Cardiac muscle cell (in vitro differentiated cells and primary cell): ENCODE measurements at regions not wholly inside any gene's neighbourhood (a gene's known extent, or its start where the extent isn't known, plus 50 kb on each side); places are given as distances from the start of the nearest gene placed in this dataset.

Experiments
- DNase-seq, 2 donors: peaks; one replicate each; pipeline versions ENCODE4 v3.0.0 to v3.0.0-alpha.2; 2010 to 2017; ENCODE audit warnings: low read depth in 1 of 2, low spot score in 1 of 2
- H3K27ac ChIP-seq: fragments of 200-600 bp; sonication (generic); 2 replicates; pipeline ENCODE4 v1.5.1; 2016
- H3K27me3 ChIP-seq: fragments of 200-600 bp; sonication (generic); 2 replicates; pipeline ENCODE4 v1.6.0; 2016; ENCODE audit warnings: control low read depth
- H3K36me3 ChIP-seq: fragments of 200-600 bp; sonication (generic); 2 replicates; pipeline ENCODE4 v1.5.1; 2016; ENCODE audit warnings: control low read depth
- H3K4me1 ChIP-seq: fragments of 200-600 bp; sonication (generic); 2 replicates; pipeline ENCODE4 v1.8.1; 2017; ENCODE audit warnings: low read depth, mild to moderate bottlenecking, mixed run types
- H3K4me3 ChIP-seq: fragments of 200-600 bp; sonication (generic); 2 replicates; pipeline ENCODE4 v1.5.1; 2016; ENCODE audit warnings: mild to moderate bottlenecking
- H3K9me3 ChIP-seq: fragments of 200-600 bp; sonication (generic); 2 replicates; pipeline ENCODE4 v1.5.1; 2017; ENCODE audit warnings: low read depth, mild to moderate bottlenecking, control low read depth
- TF ChIP-seq, protein P1 (sequence below): IDR thresholded peaks from 2 replicates; pipeline ENCODE4 v1.5.1; 2012; ENCODE audit warnings: low read depth, mild to moderate bottlenecking, low read length

DNA sequence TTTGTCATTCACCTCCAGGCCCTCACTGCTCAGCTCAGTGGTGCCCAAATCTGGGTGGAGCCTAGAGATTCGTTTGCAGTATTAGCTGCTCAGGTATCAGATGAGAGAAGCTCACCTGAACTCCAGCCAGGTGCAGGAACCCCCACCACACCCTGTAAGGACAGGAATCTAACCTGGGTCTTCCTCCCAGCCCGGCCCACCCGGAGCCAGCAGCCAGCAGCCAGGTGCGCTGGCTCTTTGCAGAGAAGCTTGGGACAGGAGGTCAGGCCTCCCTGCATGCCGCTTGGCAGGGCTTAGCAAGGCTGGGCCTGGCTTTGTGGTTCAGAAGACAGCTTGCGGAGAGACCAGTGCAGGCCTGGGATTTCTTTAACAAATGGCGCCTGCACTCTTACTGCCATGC, 125.6 kb upstream of the MYL2 start:
- no peak overlapping the region for H3K27ac ChIP-seq
- no peak for DNase-seq

GRCh38 chr12:111041091-111041490, 120.7 kb upstream of the MYL2 start:
- TF ChIP-seq, protein P1, sequence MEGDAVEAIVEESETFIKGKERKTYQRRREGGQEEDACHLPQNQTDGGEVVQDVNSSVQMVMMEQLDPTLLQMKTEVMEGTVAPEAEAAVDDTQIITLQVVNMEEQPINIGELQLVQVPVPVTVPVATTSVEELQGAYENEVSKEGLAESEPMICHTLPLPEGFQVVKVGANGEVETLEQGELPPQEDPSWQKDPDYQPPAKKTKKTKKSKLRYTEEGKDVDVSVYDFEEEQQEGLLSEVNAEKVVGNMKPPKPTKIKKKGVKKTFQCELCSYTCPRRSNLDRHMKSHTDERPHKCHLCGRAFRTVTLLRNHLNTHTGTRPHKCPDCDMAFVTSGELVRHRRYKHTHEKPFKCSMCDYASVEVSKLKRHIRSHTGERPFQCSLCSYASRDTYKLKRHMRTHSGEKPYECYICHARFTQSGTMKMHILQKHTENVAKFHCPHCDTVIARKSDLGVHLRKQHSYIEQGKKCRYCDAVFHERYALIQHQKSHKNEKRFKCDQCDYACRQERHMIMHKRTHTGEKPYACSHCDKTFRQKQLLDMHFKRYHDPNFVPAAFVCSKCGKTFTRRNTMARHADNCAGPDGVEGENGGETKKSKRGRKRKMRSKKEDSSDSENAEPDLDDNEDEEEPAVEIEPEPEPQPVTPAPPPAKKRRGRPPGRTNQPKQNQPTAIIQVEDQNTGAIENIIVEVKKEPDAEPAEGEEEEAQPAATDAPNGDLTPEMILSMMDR, result no peak
- Histone ChIP-seq H3K36me3 (no peaks in the 10 kb centered on the region), H3K4me1 (peaks cover 3% of the 10 kb centered on the region), H3K9me3 (no peaks in the 10 kb centered on the region), H3K4me3 (no peak overlapping the region), H3K27ac (no peak overlapping the region), H3K27me3 (peaks cover 30% of the 10 kb centered on the region)
- DNase-seq, result no peak

More for the DNA sequence above, 125.6 kb upstream of the MYL2 start:
- no peaks in the 10 kb centered on the region for H3K36me3 ChIP-seq
- no peaks in the 10 kb centered on the region for H3K4me1 ChIP-seq
- H3K4me3 ChIP-seq, result no peak overlapping the region
- no peaks in the 10 kb centered on the region for H3K27me3 ChIP-seq
- TF ChIP-seq, protein P1, result no peak
- H3K9me3 ChIP-seq, result no peaks in the 10 kb centered on the region

- H3K27ac ChIP-seq, result no peak overlapping the region
- H3K9me3 ChIP-seq, result no peaks in the 10 kb centered on the region
- H3K36me3 ChIP-seq, result no peaks in the 10 kb centered on the region
- H3K4me3 ChIP-seq, result no peak overlapping the region
- TF ChIP-seq, protein P1, result no peak
- H3K27me3 ChIP-seq, result peaks cover 34% of the 10 kb centered on the region
- H3K4me1 ChIP-seq, result peaks cover 3% of the 10 kb centered on the region
- no peak for DNase-seq
Measured at GRCh38 chr12:111040690-111041089, 120.3 kb upstream of the MYL2 start.

DNA sequence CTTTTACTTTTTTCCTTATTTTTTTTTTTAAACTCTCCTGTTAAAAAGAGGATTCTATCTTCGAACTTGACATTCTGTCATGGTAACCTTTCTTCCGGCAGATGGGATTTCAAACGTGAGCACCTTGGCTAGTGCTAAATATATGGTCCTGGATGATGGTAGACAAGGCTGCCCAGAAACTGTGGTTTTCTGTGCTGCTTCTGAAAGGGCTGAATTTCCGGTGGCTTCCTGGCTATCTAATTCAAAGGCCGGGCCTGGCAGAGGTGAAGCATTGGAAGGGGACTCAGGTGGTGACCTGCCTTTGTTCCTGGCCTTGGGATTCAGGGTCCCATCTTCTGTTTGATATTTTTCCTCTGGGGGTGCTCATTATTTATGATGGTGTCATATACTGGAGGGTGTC, 118.6 kb upstream of the MYL2 start:
- H3K27me3 ChIP-seq, result peaks cover 47% of the 10 kb centered on the region
- no peak overlapping the region for H3K27ac ChIP-seq
- H3K4me1 ChIP-seq, result peaks cover 10% of the 10 kb centered on the region
- DNase-seq, result no peak
- no peaks in the 10 kb centered on the region for H3K36me3 ChIP-seq
- no peak overlapping the region for H3K4me3 ChIP-seq
- TF ChIP-seq, protein P1, result no peak
- no peaks in the 10 kb centered on the region for H3K9me3 ChIP-seq

DNA sequence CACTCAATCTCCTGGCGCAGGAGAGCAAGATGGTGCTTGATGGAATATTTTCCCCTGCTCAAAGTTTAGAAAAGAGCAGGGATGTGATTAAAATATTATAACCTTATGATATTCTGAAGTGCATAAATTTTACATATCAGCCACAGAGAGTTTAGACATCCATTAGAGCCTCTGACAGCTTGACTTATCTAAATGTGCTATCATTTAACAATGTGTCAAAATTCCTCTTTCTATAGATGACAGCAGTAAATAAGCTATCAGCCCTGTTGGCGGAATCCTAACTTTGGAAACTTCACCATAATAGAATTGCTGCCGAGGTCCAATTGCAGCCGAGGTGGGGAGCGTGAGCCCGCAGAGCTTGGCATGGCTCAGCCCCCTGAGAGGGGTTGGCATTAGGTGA, 117.7 kb upstream of the MYL2 start:
- Histone ChIP-seq H3K27me3 (peaks cover 47% of the 10 kb centered on the region), H3K9me3 (no peaks in the 10 kb centered on the region)

More for the DNA sequence above, 117.7 kb upstream of the MYL2 start:
- DNase-seq, result no peak
- Histone ChIP-seq H3K36me3 (no peaks in the 10 kb centered on the region), H3K4me3 (no peak overlapping the region), H3K4me1 (peaks cover 10% of the 10 kb centered on the region), H3K27ac (no peak overlapping the region)
- TF ChIP-seq, protein P1, result no peak
